Endothelial cell of umbilical vein (primary cell): ENCODE measurements at regions not wholly inside any gene's neighbourhood (a gene's known extent, or its start where the extent isn't known, plus 50 kb on each side); places are given as distances from the start of the nearest gene placed in this dataset.

Experiments used
- BruUV-seq: library from RNA; stranded (reverse); fragments of 400-500 nt; replicated peaks from 2 replicates; lab custom pipeline; 2021; lab: Mats Ljungman, UMichigan
- CTCF ChIA-PET: fragments of 300-600, 350-600 bp; sonication (Branson Sonifier 250); formaldehyde crosslinking; loops from one replicate; lab custom pipeline; 2021; ENCODE audit warnings: antibody characterized with exemption, inconsistent platforms; lab: Charles Lee
- POLR2A ChIA-PET: fragments of 300-600, 350-600 bp; sonication (Branson Sonifier 250); formaldehyde crosslinking; loops from one replicate; lab custom pipeline; 2021; ENCODE audit warnings: antibody characterized with exemption, inconsistent platforms; lab: Charles Lee
- DNase-seq: peaks from one replicate; pipeline ENCODE4 v3.0.0-alpha.2; 2011; ENCODE audit warnings: low read depth, low spot score
- FAIRE-seq: peaks from 2 replicates; lab custom pipeline; 2011; peaks lifted over from hg19 to GRCh38; lab: Jason Lieb, UNC
- H2AFZ ChIP-seq: 2 replicates; pipeline ENCODE4 v1.6.0; 2012; ENCODE audit warnings: low read depth, low read length, control low read depth, inconsistent platforms
- H3K27ac ChIP-seq: 2 replicates; pipeline ENCODE4 v1.5.1; 2011; ENCODE audit warnings: low read depth, mild to moderate bottlenecking, control low read depth, low read length, moderate library complexity; ENCODE audit not compliant: insufficient read depth
- H3K27me3 ChIP-seq, 2 experiments: 2 replicates each; pipeline versions ENCODE4 v1.6.0 to v1.6.1; 2011; ENCODE audit warnings: low read length in 2 of 2, mixed read lengths in 1 of 2; ENCODE audit not compliant: control insufficient read depth in 2 of 2, insufficient read depth in 2 of 2
- H3K36me3 ChIP-seq, 2 experiments: 2 replicates in 1 of 2; 3 replicates in 1 of 2; pipeline ENCODE4 v1.5.1; 2011; ENCODE audit warnings: low read length in 2 of 2, mild to moderate bottlenecking in 1 of 2, moderate library complexity in 1 of 2; ENCODE audit not compliant: control insufficient read depth in 2 of 2, insufficient read depth in 2 of 2; ENCODE audit errors: extremely low read depth in 1 of 2
- H3K4me1 ChIP-seq: 3 replicates; pipeline ENCODE4 v1.5.1; 2011; ENCODE audit warnings: mild to moderate bottlenecking, low read length; ENCODE audit not compliant: control insufficient read depth, insufficient read depth; ENCODE audit errors: extremely low read depth
- H3K4me2 ChIP-seq: 2 replicates; pipeline ENCODE4 v1.6.1; 2011; ENCODE audit warnings: low read length, control low read depth, mixed read lengths; ENCODE audit not compliant: insufficient read depth
- H3K4me3 ChIP-seq, 3 experiments: fragments of 200-600 bp in 1 of 3; sonication (generic), shearing (Covaris generic) in 1 of 3; replicated peaks in 1 of 3; 2 replicates each; pipeline ENCODE4 v1.5.1; 2011 to 2016; ENCODE audit warnings: control low read depth in 3 of 3, low read length in 3 of 3, mild to moderate bottlenecking in 2 of 3, inconsistent platforms in 1 of 3, low read depth in 1 of 3, moderate library complexity in 1 of 3; ENCODE audit not compliant: insufficient read depth in 1 of 3
- H3K79me2 ChIP-seq: 2 replicates; pipeline ENCODE4 v1.6.0; 2012; ENCODE audit warnings: low read length, inconsistent platforms; ENCODE audit not compliant: control insufficient read depth, insufficient read depth
- H3K9ac ChIP-seq: replicated peaks from 2 replicates; pipeline ENCODE3; 2011; ENCODE audit warnings: low read length, control low read depth; ENCODE audit not compliant: insufficient read depth; ENCODE audit errors: extremely low read depth
- H3K9me1 ChIP-seq: replicated peaks from 3 replicates; pipeline ENCODE4 v1.6.0; 2011; ENCODE audit warnings: mild to moderate bottlenecking, low read length; ENCODE audit not compliant: control insufficient read depth, insufficient read depth; ENCODE audit errors: extremely low read depth
- H3K9me3 ChIP-seq: replicated peaks from 2 replicates; pipeline ENCODE4 v1.5.1; 2012; ENCODE audit warnings: low read length, inconsistent platforms; ENCODE audit not compliant: control insufficient read depth, insufficient read depth
- H4K20me1 ChIP-seq: replicated peaks from 2 replicates; pipeline ENCODE3; 2011; ENCODE audit warnings: mild to moderate bottlenecking, low read length; ENCODE audit not compliant: control insufficient read depth, insufficient read depth; ENCODE audit errors: extremely low read depth
- CTCF ChIP-seq, 2 donors: IDR thresholded peaks; 1 replicate in 1 of 2; 2 replicates in 1 of 2; pipeline ENCODE4 v1.5.1; 2011; ENCODE audit warnings: low read length in 2 of 2, mild to moderate bottlenecking in 2 of 2, moderate library complexity in 2 of 2, control low read depth in 1 of 2, inconsistent platforms in 1 of 2, low read depth in 1 of 2; ENCODE audit not compliant: insufficient read depth in 1 of 2; ENCODE audit errors: extremely low read depth in 1 of 2
- GATA2 ChIP-seq: IDR thresholded peaks from 2 replicates; pipeline ENCODE4 v1.7.0; 2011; ENCODE audit warnings: low read depth, mild to moderate bottlenecking, moderate library complexity, mixed read lengths, low read length; ENCODE audit not compliant: insufficient read length, insufficient read depth
- JUN ChIP-seq: IDR thresholded peaks from 2 replicates; pipeline ENCODE4 v1.6.1; 2011; ENCODE audit warnings: borderline replicate concordance, low read depth; ENCODE audit not compliant: insufficient read length, insufficient read depth
- POLR2A ChIP-seq: IDR thresholded peaks from 2 replicates; pipeline ENCODE4 v1.6.1; 2012; ENCODE audit warnings: low read depth, mild to moderate bottlenecking, control low read depth, low read length
- POLR2AphosphoS5 ChIP-seq: IDR thresholded peaks from 2 replicates; pipeline ENCODE4 v1.6.1; 2012; ENCODE audit warnings: low read depth, mild to moderate bottlenecking, control low read depth, low read length, moderate library complexity; ENCODE audit not compliant: insufficient read depth
- dilution Hi-C: fragments of 300-500 bp; cut with MboI; formaldehyde crosslinking; loops from one replicate; pipeline ENCODE4 v1.15.0; 2019; ENCODE audit warnings: low sequenced_read_pairs; ENCODE audit not compliant: extremely low pct_ligation_motif_present
- intact Hi-C: fragments of 100-400 bp; cut with micrococcal nuclease; formaldehyde crosslinking; loops from one replicate; pipeline ENCODE4 v1.10.0; 2022

- TF ChIP-seq JUN: no peak
- TF ChIP-seq POLR2A: no peak
- DNase-seq: no peak
- no peaks in the 10 kb centered on the region for H3K36me3 ChIP-seq
- CTCF ChIA-PET: no interaction called here
- H3K79me2 ChIP-seq: no peaks in the 10 kb centered on the region
- no peak for FAIRE-seq
- H3K9ac ChIP-seq: no peak overlapping the region
- no peaks in the 10 kb centered on the region for H4K20me1 ChIP-seq
- H3K4me1 ChIP-seq: no peaks in the 10 kb centered on the region
- H3K27ac ChIP-seq: no peak overlapping the region
- no TSS peak for BruUV-seq
- H2AFZ ChIP-seq: no peak overlapping the region
- H3K9me3 ChIP-seq: peaks cover 2% of the 10 kb centered on the region
- H3K4me2 ChIP-seq: no peak overlapping the region
- dilution Hi-C loops (no loop called here), intact Hi-C loops (no loop called here)
- POLR2A ChIA-PET: no interaction called here
- H3K27me3 ChIP-seq: no peaks in the 10 kb centered on the region
- no peak overlapping the region for H3K4me3 ChIP-seq
- no peaks in the 10 kb centered on the region for H3K9me1 ChIP-seq
Observed at GRCh38 chr6:14466278-14466677, 348.7 kb downstream of the CD83 start.

- intact Hi-C loops (no loop called here), dilution Hi-C loops (no loop called here)
- DNase-seq: no peak
- Histone ChIP-seq H2AFZ (no peak overlapping the region), H3K27ac (no peak overlapping the region), H3K27me3 (no peaks in the 10 kb centered on the region), H3K9ac (no peak overlapping the region), H3K9me3 (peaks cover 2% of the 10 kb centered on the region), H3K4me1 (no peaks in the 10 kb centered on the region), H3K4me3 (no peak overlapping the region), H3K4me2 (no peak overlapping the region), H3K9me1 (no peaks in the 10 kb centered on the region), H3K36me3 (no peaks in the 10 kb centered on the region), H4K20me1 (no peaks in the 10 kb centered on the region), H3K79me2 (no peaks in the 10 kb centered on the region)
- CTCF ChIA-PET: no interaction called here
- no peak for FAIRE-seq
- no peak for TF ChIP-seq POLR2AphosphoS5
- TF ChIP-seq GATA2: no peak
- no peak for TF ChIP-seq CTCF (IDR thresholded peaks at IDR 0.05; ENCODE audit: extremely low read depth in 1 of 2, insufficient read depth in 1 of 2, low read depth in 1 of 2, low read length in 2 of 2)
- POLR2A ChIA-PET: no interaction called here
- no TSS peak for BruUV-seq
Observed at GRCh38 chr6:14467591-14467990, 350.0 kb downstream of the CD83 start.
